ENCODE measurements at regions not wholly inside any gene's neighbourhood (a gene's known extent, or its start where the extent isn't known, plus 50 kb on each side); places are given as distances from the start of the nearest gene placed in this dataset.

GRCh38 chr11:128036006-128036405 lies 551.4 kb downstream of the ETS1 start:
- TF ChIP-seq CTCF (conservative IDR thresholded peaks at IDR 0.05 in 1 of 2, IDR thresholded peaks at IDR 0.05 in 1 of 2; ENCODE audit: extremely low read depth in 1 of 2, insufficient read depth in 1 of 2, low read depth in 1 of 2, low read length in 2 of 2) (no peak), EZH2 (IDR thresholded peaks at IDR 0.05; ENCODE audit: borderline replicate concordance, low read length) (no peak)
